Suppressor macrophage treated with lipopolysaccharide for 4 hours (primary cell): ENCODE measurements at regions not wholly inside any gene's neighbourhood (a gene's known extent, or its start where the extent isn't known, plus 50 kb on each side); places are given as distances from the start of the nearest gene placed in this dataset.
"Not testable (repeated sequence)": the region's sequence is repeated elsewhere in the genome, so short reads cannot be mapped to it uniquely, and the experiment has no call there.

Experiments
- DNase-seq: peaks from one replicate; pipeline ENCODE4 v3.0.0-alpha.2; 2020

DNA sequence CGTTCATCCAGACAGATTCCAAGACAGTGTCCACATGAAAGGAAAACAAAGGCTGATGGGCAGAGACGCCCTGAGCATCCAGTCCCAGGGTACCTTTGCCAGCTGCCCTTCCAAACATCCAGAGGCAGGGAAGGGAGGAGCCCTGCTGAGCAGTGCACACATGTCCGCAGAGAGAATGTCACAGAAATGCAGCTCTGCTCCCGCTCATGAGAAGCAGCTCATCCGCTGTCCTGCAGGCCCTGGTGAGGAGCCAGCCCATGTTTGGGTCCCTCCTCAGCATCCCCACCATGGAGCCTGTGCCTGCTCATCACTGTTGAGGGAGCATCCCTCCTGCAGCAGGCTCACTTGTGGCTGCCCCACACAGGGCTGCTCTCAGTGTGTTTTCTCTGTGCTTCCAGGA, 484.7 kb downstream of the GOLGA6L6 start:
- DNase-seq, result not testable (repeated sequence)

DNA sequence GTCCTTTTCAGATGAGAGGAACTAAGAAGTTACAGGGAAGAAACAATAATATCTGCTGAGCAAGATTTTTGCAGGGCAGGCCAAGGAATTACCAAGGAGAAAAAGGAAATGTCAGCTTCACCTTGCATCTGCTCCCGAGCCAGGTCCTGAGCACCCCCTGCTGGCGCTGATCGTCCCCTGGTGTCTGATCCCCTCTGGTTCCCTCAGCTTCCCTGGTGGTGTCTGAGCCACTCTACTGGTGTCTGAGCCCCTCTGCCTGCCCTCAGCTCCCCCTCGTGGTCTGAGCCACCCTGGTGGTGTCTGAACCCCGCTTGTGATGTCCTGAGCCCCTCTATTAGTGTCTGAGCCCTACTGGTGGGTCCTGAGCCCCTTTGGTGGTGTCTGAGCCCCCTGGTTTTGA, 485.7 kb downstream of the GOLGA6L6 start:
- not testable (repeated sequence) for DNase-seq

DNA sequence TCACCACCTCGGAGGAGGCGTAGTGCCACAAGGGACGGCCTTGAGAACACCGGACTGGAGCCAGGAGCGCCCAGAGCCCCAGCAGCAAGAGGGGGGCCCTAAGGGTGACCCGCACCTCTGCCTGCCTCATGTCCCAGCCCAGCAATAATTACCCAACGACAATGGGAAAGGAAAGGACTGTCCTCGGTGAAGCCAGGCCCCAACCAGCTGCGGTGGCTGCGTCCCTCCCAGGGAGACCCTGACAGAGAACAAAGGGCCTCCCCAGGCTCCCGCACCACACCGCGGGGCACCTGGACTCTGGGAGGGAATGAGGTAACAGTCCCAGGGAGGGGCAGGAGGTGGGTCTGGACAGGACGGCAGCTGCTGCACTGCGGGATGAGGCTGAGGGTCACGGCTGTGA, 493.4 kb downstream of the GOLGA6L6 start:
- DNase-seq, result not testable (repeated sequence)

DNA sequence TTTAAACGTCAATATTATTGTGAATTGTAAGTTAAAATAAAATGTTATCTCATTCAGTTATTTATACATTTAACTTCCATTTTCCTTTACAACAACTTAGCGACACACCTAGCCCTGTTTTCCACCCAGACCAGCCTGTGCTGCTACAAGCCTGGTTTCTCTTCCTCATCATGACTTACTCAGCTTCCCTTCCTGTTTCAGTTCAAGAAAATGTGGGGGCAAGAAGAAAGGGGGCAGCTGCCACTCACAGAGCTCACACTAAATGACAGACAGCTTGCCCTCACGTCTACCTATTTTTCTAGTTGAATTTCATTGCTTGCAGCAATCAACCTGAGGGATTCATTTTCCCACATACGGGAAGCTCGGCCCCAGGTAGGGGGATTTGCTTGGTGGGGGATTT, 496.4 kb downstream of the GOLGA6L6 start:
- not testable (repeated sequence) for DNase-seq

DNA sequence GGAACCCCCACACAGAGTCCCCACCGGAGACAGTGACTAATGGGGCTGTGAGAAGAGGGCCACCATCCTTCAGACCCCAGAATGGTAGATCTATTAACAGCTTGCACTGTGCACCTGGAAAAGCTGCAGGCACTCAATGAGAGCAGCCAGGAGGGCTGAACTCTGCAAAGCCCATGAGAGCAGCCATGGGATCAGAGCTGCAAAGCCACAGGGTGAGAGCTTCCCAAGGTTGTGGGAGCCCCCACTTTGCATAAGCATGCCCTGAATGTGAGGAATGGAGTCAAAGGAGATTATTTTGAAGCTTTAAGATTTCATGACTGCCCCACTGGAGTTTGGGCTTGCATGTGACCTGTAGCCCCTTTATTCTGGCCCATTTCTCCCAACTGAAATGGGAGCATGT, 500.9 kb downstream of the GOLGA6L6 start:
- not testable (repeated sequence) for DNase-seq

DNA sequence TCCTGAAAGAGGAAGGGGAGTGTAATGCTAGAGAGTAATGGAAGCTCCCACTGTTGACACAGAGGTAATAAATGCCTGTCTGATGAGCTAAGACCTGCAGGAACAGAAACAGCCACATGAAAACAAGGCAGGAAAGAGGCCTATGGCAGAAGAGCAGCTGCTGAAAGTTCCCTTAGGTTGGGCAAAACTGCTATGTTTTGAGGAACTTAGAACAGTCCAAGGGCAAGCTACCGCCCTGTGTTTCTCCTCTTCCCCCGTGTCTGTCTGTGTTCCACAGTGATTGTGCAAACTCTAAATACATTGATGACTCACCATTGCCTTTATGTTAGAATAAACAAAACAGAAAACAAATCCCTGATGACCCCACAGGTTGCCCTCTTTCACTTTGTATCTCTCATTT, 516.6 kb downstream of the GOLGA6L6 start:
- not testable (repeated sequence) for DNase-seq

DNA sequence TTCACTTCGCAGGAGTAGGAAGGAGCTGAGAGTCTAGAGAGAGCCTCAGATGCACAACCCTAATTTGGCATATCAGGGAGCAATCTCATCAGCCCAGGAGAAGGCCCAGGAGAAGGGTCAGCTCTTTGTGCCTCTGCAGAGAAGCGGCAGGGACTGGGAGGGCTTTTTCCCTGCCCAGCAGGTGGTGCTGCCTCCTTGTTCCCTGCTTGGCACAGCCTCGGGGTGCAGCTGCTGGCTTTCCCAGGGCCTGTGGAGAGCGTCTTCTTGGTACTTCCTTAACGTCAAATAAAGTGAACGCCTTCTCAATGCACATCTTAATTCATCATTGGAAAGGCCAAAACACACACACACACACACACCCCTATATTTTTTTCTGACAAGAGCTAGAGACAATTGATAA, 519.3 kb downstream of the GOLGA6L6 start:
- not testable (repeated sequence) for DNase-seq

DNA sequence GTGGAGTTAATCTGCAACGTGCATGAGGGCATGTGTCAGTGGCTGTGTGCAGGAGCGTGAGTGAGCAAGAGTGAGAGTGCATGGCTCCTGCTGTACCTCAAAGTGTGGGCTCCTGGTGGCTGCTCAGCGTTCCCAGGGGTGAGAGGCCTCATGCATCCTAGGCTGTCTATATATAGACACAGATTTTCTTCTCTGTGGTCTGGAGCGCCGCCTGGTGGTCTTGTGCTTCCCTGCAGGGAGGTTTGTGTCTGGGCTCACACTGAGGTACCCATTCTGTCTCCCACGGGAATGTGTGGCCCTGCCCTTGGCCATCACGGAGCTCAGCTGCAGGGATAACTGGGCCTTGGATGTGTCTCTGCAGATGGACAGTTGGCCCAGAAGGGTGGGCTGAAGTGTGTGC, 520.2 kb downstream of the GOLGA6L6 start:
- not testable (repeated sequence) for DNase-seq

DNA sequence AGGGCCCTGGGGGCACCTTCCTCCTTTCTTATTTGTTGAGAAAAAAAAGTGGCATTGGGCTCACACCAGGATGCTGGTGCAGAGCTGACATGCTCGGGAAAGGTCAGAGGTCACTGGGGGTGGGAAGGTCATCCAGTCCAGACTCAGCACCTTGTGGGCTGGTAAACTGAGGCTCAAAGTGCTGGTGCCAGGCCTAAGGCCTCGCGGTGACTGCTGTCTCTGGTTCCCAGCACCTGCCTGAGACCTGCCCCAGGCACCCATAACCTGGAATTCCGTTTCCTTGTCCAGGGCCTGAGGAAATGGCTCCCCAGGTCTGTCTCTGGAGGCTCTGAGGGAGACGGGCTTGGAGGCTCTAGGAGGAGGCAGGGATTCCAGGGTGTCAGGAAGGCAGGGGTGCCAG, 521.0 kb downstream of the GOLGA6L6 start:
- DNase-seq, result not testable (repeated sequence)

DNA sequence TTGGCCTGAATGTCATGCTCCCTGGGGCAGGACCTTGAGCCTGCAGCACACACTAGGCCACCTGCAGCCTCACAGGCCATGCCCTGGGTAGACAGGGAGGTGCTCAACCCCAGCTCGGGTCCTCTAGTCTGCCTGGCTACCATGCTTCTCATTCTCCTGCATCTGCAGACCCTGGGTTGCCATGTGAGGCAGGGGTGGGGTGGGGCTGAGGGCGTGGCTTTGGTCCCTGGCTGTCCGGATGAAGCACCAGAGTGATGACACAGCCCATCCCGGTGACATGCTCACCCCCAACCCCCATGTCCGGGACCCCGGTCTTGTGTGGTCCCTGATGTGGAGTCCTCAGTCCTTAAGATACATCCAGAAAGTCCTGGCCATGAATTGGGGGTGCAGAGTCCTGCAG, 521.8 kb downstream of the GOLGA6L6 start:
- DNase-seq, result not testable (repeated sequence)

DNA sequence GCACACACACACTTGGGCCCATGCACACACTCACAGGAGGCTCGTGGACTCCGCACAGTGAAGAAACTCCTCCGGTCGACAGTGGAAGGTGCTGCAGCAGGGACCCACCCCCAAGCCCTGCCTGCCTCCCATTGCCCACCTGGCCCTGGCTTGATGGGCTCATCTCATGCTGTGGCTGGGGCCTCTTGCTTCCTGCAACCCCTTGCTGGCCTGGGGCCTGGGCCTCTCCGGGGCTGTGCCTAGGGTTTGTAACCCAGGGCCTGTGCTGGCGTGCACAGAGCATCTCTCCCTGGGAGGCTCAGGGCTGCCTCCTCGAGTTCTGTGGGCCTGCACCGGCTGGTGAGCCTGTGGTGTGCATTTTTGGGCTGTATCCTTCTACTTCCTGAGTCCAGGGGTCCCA, 524.0 kb downstream of the GOLGA6L6 start:
- not testable (repeated sequence) for DNase-seq

DNA sequence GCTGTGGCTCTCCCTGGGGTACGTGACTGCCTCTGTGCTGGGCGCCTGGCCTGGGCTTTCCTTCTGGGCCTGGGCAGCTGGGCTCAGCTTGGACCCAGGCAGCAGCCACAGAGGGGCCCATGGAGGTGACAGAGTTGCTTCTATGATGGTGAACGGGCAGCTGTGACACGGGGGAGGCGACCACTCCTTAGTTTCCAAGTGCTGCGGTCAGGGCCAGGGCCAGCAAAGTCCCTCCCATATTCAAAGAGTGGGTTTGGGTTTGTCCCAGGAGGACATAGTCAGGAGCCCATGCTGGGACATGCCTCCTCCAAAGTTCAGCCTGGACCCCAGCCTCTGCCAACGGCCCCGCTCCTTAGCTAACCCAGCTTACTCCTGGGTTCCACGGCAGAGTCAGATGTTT, 524.7 kb downstream of the GOLGA6L6 start:
- DNase-seq, result not testable (repeated sequence)

DNA sequence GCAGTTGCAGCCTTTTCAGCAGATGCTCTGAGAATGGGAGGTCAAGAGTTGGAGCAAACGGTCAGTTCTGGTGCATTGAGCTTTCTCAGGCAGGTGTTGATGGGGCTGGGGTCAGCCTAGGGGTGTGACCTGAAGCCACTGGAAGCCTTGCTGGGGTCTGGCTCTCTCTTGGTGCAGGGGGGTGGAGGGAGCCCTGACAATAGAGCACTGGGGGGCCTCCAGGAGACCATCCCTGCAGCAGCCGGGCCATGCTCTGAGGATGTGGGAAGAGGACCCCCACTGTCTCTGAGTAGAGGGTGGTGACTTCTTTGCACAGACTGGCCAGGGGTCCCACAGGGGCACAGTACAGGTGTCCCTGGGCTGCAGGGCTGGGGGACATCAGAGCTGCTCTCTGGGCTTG, 528.8 kb downstream of the GOLGA6L6 start:
- DNase-seq, result not testable (repeated sequence)

DNA sequence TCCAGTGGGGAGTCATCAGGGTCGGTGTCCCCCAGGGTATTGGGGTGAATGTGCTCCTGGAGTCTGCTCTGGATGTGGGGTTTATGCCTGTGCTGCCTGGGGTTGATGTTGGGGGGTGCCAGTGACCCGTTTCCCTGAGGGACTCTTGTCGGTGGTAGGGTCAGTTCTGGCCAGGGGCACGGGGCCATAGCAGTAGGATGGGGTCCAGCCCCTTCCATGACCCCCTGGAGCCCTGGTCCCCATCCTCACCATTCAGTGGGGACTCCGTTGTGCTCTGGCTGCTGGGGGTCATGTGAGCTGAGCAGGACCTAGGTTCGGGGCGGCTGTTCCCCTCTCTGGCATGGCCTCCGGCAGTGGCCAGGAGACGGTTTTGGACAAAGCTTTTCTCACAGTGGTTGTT, 530.8 kb downstream of the GOLGA6L6 start:
- not testable (repeated sequence) for DNase-seq

DNA sequence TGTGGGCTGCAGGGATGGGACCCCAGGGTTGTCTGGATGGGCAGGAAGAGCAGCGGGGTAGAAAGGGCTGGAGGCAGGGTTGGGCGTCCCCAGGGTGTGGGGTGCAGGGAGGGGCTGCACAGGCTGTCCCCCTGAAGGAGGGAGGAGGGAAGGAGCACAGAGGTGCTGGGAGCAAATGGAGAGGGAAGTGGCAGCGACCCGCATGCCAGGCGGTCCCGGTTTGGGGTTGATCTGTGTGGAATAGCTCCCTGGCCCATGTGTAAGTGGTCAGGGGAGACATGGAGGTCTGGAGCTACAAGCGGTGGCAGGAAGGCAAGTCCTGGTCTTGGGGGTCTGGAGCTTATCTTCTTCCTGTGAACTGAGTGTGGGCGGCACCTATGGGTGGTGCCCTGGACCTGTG, 532.0 kb downstream of the GOLGA6L6 start:
- not testable (repeated sequence) for DNase-seq

DNA sequence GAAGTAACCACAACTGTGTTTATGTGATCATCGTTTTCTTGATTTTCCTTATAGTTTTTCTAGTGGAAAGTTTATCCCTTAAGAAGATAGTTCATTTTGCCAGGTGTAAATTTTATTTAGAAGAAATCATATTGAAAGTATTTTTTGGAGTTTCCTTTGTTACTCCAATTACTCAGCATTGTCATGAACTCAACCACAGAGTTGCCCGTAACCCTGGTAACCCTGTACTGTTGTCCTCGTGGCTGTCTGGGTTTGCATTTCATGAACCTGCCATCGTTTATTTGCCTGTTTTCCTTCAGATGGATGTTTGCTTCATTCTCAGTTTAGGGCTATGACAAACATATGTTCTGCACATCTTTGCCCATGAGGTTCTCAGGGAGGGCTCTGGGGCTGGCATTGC, 534.3 kb downstream of the GOLGA6L6 start:
- not testable (repeated sequence) for DNase-seq

DNA sequence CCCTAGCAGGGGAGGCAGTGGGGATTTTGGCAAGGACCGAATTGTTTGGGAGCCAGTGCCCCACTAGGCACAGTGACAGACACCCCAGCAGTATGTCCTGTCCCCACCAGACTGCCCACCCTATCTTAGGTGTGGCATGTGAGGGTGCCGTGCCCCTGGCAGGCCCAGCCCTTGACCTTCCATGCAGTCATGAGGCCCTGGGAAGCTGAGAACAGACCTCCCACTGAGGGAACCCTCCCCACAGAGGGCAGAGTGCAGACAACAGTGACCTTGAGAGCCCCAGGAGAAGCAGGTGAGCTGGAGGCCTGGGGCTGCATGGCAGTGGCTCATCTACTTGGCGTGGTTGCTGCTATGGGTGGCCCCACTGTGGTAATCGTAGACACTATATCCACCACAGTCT, 538.1 kb downstream of the GOLGA6L6 start:
- DNase-seq, result not testable (repeated sequence)

DNA sequence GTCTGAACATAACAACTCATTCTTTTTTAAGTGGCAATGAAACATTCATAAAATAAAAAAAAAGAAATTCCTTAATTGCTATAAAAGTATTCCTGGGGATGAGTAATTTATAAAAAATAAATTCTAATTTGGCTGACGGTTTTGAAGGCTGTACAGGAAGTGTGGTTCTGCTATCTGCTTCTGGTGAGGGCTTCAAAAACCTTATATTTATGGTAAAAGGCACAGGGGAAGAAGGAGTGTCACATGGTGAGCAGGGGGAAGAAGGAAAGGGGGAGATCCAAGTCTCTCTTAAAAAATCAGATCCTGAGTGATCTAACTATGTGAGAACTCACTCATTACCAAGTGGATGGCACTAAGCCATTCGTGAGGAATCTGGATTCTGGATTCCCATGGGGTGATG, 539.0 kb downstream of the GOLGA6L6 start:
- not testable (repeated sequence) for DNase-seq

DNA sequence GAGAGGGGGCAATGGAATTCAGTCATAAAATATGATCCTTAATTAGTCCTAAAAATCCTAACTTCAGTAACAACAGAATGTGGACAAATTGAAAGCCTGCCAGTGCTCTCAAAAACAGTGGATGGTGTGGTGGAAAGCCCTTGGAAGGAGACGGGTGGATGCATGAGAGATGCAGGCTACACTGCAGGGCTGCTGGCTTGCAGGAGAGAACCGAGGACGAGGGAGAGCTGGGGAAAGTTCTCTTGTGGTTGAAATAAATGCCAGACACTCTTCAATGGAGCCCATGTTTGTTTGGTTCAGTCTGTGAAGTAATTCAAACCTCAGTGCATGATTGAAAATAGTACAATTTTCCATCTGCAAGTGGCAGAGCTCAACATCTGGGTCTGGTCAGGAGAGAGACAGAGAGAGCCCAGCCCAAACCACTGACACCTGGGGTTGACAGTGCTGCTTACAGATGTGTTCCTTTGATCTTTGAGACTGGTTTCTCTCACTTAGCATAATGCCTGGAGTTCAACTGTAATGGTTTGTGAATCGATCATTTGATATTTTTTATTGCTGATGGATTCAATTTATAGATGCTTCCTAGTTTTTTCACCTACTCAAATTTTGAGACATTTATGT, 544.9 kb downstream of the GOLGA6L6 start:
- not testable (repeated sequence) for DNase-seq

DNA sequence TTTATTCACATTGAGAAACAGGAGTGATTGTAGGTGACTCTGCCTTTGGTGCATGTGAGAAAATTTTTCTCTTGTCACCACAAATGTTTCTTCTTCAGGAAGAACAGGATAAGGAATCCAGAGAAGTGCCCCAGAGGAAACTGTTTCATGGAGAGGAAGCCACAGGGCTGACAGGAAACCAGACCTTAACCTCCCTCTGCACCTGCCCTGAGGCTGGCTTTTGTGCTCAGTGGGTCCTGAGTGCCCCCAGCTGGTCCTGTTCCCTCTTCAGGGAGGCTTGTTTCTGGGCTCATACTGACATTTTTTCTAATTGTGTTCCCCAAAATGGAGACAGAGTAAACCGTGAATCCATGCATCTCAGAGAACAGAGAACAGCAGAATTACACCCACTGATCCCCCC, 546.3 kb downstream of the GOLGA6L6 start:
- DNase-seq, result not testable (repeated sequence)

DNA sequence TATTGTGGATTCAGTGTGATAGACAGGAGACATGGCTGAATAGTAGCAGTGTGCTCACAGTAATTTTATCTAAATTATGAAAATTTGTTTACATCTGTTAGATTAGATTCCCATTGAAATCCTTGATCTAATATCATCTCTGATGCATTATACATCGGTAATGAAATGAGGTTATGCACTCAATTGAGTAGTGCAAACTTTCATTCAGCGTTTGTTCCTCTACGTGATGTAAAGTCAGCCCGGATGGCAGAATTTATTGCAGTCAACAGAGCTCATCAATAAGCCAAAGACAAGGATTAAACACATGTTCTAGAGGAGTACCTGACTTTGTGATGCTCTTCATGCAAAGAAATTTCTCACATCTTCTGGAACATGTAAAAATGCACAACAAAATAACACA, 549.2 kb downstream of the GOLGA6L6 start:
- no peak for DNase-seq

DNA sequence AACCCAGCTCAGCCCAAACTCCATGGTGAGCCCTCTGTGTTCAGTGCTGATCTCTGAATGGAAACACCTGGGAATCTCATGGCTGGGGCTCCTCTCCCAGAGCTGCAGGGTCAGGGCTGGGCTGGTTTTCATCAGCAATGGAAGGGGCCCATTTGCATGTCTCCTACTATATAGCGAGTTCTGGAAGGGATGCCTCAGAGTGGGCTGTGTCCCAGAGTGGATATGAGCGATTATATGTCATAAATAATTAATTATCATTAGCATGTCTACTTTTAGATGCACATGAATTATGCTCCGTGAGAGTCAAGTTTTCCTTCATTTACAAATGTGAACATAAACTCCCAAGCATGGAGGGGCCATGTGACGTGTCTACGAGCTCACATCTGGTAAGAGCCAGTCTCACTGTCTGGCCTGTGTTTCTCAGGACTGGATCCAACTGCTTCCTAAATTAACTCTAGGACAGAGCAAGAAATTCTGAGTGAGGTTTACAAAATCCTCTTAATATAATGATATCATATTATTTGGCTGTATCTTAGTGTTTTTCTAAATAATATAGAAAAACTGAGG, 553.4 kb downstream of the GOLGA6L6 start:
- no peak for DNase-seq

DNA sequence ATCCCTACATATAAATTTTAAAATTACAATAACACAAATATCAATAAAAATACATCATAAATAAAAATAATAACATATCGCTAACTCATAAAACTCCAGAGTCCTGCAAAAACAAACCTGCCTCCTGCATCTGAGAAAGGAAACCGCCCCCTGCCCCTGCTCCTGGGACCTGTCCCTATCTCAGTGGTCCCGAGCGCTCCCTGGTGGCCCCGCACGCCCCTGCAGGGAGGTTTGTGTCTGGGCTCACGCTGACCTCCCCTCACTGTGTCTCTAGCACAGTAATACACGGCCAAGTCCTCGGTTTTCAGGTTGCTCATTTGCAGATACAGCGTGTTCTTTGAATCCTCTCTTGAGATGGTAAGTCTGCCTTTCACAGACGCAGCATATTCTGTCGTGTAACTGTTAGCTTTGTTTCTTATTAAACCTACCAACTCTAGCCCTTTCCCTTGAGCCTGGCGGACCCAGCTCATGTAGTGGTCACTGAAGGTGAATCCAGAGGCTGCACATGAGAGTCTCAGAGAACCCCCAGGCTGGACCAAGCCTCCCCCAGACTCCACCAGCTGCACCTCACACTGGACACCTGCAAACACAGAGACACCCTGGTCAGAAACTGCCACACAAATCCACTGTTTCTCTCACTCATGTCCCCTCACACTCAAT, 554.1 kb downstream of the GOLGA6L6 start:
- DNase-seq, result no peak

DNA sequence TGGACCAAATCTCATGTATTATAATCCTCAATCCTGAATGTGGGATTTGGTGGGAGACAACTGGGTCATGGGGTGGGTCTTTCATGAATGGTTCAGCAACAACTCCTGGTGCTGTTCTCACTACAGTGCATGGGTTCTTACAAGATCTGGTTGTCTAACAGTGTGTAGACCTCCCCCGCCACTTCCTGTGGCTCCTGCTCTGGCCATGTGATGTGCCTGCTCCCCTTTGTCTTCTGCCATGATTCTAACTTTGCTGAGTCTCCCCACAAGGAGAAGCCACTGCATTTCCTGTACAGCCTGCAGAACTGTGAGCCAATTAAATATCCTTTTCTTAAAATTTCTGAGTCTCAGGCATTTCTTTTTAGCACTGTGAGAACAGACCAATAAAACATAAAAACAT, 557.5 kb downstream of the GOLGA6L6 start:
- DNase-seq, result no peak
